ENCODE measurements at regions not wholly inside any gene's neighbourhood (a gene's known extent, or its start where the extent isn't known, plus 50 kb on each side); places are given as distances from the start of the nearest gene placed in this dataset.

DNA sequence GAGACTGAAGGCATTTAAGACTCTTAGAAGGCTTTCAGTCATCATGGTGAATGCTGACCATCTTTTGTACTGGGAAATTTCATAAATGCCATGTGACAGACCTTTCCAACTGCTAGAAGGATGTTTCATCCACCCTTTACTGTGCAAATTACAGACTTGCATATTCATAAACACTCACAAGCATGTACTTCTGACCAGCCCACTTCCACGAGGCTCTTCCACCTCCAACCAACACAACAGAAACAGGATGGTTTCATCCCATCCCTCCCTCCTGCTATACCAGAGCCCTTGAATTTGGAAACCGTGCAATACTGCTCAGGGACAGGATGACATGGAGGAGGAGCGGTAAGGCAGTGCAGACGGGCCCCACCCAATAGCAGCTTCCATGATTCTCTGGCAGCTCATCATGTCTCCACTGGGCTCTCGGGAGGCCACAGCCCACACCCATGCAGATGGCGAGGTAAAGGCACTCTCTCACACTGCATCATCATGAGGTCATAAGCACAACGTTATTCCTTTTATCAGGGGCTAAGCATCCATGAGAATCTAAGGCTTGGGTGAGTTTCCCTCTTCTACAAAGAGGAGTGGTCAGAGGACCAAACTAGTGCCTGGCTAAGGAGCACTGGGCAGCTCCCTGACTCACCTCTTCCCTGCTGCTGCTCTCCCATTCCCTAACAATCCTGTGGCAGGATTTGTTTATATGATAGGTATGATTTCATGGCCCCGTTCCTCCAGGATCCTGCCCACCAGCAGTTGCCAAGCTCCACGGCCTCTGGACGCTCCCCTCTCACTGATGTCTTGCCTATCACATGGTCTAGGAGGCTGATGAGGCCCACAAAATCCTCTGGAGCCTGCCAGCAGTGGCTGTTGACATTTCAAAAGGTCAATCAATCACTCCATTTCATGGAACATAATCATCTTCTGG, 94.4 kb upstream of the FSTL4 start:
- ATAC-seq (no peak), DNase-seq (no peak)

DNA sequence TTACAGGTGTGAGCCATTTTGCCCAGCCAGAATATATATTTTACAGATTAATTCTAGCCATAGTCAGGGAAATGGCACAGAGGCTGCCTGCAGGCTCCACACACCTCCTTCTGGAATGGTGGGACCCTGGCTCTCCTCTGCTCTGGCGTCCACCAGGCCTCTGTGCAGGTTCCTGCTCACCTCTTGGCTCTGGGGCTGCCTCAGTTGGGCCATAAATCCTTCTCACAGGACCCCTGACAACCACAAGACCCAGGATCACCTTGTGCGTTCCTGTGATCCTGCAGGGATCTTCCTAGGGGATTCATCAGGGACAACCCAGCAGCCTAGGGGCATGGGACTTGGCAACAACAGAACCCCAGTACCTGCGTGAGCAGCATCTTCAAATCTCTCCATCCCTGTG, 93.0 kb upstream of the FSTL4 start:
- intact Hi-C loops (cut with micrococcal nuclease): no loop called here
- DNase-seq: no peak
- ATAC-seq: no peak

More for the DNA sequence above, 94.4 kb upstream of the FSTL4 start:
- intact Hi-C loops (cut with micrococcal nuclease): no loop called here

DNA sequence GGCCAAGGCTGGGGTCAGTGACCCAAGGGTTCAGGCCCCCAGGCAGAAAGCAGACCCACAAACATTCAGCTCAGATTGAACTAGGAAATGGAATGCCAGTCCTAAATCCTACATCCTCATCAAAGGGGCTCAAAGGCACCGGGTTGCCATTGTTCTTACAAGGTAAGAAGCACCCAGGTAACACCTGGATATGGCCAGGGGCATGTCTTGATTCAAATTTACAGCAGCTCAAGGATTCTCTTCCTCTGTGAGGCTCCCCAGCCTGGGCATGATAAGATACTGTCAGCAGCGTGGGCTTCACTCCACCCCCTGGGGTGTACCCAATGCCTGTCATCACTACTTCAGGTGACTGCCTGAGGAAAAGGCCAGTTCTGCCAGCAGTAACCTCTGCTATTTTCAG, 92.1 kb upstream of the FSTL4 start:
- ATAC-seq: no peak
- DNase-seq: no peak
- intact Hi-C loops (cut with micrococcal nuclease): no loop called here

DNA sequence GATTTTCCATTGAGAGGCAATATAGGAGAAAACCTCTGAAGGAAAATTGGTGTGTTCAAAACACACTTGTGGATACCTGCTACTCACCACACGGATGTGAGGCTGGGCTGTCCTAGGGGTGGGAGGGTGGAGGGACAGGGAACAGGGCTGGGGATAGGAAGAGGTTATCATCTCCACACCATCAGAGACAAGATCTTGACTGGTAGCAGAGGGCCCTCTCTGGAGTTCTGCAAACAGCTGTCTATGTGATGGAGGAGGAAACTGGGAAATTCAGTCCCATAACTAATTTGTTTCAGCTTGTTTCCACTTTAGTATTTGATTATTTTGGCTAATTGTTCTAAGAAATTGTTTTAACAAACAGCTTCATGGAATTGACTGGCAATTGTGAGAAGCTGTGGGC, 91.6 kb upstream of the FSTL4 start:
- DNase-seq (no peak), ATAC-seq (no peak)
- intact Hi-C loops (cut with micrococcal nuclease): no loop called here

DNA sequence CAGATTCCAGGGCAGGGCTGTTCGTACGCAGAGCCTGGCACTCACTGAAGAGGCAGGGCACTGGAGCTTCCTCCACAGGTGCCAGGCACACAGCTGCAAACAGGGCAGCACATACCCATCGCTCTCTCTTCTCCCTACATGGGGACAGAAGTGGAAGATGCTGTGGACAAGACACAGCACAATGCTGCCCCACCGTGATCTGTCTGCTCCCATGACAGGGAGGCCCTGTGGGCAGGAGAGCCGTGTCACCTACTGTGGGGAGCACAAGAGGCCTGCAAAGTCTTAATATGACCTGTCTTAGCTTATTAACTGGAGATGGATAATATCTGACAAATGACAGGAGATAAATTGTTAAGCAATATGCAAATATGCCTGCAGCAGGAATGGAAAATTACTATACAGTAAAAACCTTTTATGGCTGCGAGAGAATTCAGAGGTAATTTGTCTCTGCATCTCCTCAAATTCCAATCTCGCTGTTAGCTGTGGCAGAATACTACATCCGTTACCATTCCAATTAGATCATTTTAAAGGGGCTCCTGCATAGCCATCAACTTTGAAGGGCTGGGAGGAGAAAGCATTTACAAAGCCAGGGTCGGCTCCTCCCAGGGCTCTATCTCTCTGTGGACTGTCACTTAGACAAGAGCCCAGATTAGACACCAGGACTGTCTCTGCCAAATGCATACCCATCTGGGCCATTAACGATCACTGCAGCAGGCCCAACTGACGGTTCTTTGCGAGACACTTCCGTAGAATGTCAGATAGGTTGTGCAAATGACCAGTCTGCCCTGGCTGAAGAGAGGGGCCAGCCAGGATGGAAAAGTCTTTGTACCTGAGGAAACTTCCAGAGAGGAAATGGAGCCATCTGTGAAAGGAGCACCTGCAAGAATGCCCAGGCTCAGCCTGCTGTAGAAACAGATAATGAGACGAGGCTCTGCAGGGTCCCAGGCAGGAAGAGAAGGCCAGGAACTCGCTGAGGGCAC, 90.7 kb upstream of the FSTL4 start:
- no peak for ATAC-seq
- no peak for DNase-seq
- intact Hi-C loops (cut with micrococcal nuclease): no loop called here

DNA sequence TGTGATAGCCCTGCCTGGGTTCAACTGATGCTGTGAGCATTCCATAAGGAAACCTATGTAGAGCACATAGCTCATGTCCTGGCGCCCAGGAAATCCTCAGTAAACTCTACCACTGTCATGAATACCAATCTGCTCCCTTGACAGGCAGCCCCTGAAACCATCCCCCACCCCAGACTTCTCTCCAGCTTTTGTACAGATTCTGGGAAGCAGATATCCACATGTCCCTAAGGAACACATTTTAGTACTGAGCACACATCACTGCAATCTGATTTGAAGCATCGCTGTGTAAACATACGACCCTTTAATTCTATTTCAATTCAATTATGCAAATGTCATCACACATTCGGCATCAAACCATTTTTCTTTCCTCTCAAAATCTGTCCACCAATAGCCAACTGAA, 89.5 kb upstream of the FSTL4 start:
- ATAC-seq (no peak), DNase-seq (no peak)
- intact Hi-C loops (cut with micrococcal nuclease): no loop called here

DNA sequence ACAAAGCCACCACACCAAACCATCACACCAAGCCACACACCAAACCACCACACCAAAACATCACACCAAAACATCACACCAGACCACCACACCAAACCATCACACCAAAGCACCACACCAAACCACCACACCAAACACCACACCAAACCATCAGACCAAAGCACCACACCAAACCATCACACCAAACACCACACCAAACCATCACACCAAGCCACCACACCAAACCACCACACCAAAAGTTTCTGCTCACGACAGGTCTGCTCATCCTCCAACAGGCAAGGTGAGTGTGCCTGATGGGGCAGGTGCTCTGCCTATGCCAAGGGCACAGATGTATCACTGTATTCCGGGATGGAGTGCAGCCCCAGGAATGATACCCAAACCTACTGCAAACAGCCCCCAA, 87.9 kb upstream of the FSTL4 start:
- no peak for ATAC-seq
- intact Hi-C loops (cut with micrococcal nuclease): no loop called here
- DNase-seq: no peak

DNA sequence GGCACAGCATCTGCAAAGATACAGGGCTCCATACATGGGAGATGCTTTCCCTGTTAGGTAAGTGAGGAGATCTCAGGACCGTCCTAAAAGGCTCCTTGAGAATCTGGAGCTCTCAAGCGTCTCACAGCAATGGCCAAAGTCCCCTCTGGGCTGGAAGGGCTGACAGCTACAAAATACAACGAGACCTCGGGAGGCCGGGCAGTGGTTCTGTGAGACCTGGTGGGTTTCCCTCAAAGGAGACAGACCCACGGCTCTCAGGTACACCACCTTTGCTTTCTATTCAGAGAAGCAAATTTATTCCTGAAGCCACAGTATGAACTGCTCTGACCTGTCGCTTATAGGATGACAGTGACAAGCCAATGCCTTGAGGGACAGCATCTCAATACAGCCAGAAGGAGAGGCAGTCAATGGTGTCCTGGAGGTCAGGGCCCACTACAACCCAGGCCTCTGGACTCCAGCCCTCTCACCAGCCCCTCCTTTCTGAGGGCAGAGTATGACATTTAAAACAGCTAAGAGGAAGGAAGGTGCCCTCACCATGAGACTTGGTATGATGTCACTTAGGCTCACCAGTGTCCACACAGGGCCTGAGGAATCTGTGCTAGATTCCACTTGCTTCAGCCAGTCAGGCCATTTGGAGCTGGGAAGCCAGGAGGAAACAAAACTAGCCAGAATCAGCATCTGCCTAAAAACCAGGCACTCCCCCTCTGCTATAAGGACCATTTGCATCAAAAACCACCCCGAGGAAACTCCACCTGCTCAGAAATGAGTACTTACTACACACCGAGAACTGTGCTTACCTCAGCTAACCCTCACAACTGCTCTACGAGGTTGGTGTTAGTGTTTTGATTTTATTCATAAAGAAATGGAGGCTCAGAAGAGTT, 86.5 kb upstream of the FSTL4 start:
- no peak for ATAC-seq
- no peak for DNase-seq
- intact Hi-C loops (cut with micrococcal nuclease): no loop called here

DNA sequence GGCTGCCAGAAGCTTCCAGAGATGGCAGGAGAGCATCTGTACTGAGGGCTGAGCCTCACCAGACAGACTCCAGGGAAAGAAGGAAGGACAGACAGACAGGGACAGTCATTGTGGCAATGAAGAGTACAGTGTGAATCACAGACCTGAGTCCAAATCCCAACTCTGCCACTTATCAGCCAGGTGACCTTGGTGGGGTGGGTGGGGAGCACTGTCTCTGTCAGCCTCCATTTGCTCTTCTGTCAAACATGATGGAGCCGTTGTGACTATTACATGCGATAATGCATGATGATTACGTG, 85.9 kb upstream of the FSTL4 start:
- no peak for DNase-seq
- intact Hi-C loops (cut with micrococcal nuclease): no loop called here
- no peak for ATAC-seq

DNA sequence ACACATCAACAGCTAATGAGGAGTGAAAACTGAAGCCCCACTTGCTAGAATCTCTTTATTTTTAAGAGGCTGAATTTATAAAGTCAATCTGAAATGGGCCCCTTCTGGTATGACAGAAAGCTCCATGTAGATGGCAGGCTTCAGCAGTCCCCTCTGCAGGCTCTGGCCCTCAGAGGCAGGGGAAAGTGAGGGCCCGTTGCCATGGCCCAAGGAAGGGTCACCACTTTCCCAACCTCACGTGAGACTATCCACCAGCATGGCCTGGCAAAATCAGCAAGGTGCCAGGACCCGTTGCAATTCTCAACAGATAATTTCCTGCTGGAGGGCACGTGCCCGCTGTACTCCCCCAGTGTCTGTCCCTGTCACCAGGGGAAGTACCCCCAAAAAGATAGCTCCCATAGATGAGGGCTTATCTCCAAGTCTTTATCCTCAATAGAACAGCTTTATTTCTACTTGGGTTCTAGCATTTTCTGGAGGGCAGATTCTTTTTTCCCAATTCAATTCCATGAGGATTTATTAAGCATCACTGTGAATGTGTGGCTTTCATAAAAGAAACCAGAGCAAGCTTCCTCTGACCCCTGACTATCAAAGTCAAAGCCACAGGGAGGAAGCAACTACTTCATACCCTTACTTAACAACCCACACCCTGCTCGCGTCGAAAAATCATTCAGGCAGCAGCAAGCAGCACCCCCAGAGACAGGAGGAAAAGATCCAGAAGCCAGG, 85.4 kb upstream of the FSTL4 start:
- intact Hi-C loops (cut with micrococcal nuclease): no loop called here
- DNase-seq (no peak), ATAC-seq (no peak)

DNA sequence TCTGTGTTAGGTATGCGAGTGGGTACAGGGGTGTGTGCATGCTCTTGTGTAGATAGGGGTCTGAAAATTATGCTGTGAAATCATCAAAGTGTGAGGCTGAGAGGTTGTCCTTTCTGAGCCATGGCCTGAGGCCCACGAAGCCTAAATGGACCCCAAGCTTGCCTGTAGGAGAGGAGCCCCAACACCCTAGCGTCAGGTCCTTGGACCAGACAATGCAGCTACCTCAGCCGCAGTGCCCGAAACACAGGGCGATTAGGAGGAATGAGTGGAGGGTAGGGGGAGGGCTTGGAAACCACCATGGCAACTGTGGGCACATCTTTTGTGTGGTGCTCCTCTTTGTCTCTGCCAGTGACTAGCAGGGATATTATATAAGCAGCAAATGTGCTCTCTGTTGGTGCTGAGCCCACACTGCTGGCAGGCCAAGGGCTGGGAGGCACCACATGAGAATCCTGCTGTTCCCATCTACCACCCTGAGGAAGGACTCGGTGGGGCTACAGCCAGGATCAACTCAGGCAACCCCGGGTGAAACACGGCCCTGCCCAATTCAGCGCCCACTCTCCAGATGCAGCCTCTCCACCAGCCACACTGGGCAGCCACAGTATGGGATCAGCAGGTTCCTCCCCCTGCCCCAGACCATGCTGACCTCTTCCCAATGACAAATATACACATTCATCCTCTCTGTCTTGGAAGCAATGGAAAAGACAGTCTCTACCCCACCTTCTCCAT, 84.6 kb upstream of the FSTL4 start:
- DNase-seq: no peak
- intact Hi-C loops (cut with micrococcal nuclease): no loop called here
- ATAC-seq: no peak

DNA sequence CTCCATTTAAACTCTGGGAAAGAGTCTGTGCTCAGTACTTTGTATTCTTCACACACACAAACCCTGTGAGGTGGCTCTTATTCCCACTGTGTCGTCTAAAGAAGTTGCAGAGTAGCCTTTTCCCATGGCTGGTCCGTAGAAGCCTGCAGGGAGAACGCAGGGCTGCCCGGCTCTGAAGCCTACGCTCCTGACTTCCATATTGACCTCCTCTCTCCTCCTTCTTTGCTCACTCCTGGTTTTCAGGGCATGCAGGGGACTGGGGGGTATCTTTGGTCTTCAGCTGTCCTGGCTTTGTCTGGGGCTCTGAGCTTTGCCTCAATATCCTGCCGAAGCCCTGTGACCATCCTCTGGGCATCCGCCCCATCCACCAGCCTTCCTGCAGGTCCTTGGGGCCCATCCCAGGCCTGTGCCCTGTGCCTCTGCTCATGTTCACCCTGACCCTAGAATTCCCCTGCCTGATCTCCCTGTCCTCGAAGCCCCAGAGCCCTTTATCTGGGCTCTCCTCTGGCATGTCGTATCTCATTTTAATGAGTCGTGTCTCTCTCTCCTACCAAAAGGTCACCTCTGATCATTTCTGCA, 83.8 kb upstream of the FSTL4 start:
- intact Hi-C loops (cut with micrococcal nuclease): no loop called here
- no peak for DNase-seq
- no peak for ATAC-seq

DNA sequence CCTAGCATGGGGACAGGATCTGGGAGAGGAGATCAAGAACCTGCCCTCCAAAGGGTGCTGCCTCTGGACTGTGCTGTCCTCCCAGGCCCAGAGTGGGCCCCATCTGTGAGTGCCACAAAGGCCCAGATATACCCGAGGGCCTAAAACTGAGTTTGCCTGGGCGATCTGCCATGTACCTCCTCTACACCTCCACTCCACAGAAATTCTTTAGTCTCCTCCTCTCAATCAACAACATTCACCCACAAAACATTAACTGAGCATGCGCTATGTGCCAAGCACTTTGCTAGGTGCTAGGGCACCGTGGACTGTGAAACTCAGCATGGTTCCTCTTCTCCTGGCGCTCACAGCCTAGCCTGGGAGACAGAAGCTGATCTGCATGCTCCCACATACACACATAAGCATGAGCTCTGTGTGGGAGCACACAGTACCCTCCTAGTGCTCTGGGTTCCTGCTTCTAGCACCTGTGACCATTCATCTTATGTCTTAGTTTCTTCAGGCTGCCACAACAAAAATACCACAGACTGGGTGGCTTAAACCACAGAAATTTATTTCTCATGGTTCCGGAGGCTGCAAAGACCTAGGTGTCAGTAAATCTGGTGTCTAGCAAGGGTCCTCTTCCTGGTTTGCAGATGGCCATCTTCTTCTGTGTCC, 82.0 kb upstream of the FSTL4 start:
- ATAC-seq (no peak), DNase-seq (no peak)
- intact Hi-C loops (cut with micrococcal nuclease): no loop called here

DNA sequence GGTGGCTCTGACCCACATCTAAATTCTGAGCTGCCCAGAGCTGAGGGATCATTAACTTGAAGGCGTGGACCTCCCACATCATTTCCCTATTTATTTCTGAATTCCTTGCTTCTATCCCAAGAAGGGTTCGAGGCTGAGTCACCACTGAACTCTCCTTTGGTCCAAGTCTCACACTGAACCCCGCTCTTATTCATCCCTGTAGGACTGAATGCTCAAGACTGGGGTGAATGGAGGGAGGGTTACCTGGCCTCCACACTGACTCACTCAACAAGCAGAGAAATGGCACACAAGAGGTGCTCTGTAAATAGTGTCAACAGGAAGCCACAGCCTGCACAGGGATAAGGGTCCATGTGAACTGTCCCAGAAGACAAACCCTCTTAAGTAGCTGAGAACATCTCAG, 79.1 kb upstream of the FSTL4 start:
- no peak for ATAC-seq
- no peak for DNase-seq
- intact Hi-C loops (cut with micrococcal nuclease): no loop called here

DNA sequence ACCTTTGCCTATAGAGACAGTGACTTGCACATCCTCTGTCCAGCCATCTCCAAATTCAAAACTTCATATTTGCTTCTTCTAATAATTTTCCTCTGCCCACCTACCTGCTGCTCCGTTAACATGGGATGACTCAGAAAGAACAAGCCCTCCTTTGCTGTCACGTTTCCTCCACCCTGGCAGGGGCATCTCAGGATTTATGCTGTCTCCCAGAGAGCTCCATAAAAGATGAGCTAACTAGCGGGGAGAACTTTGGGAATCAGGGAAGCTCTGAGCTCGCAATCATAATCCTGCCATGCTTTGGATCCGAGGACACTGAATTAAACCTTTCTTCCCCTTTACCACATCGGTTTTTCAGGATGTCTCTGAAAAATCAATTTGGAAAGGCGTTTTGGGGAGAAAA, 78.4 kb upstream of the FSTL4 start:
- ATAC-seq (no peak), DNase-seq (no peak)
- intact Hi-C loops (cut with micrococcal nuclease): no loop called here

DNA sequence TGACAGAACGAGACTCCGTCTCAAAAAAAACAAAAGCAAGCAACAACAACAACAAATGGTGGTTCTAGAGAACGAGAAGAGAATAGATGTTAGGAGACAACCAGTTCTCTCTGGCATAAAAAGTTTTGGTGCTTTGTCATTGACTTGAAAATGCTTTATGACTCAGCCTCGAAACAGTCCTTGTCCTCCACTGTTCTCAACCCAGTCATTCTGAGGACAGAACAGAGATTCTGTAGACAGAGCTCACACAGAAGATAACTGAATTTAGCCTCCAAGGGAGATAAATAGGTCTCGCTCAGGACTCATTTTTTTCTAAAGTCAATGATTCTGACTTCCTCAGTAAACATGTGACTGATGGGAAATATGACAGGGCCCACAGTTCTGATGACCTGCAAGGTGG, 76.0 kb upstream of the FSTL4 start:
- DNase-seq: no peak
- no peak for ATAC-seq
- intact Hi-C loops (cut with micrococcal nuclease): no loop called here

DNA sequence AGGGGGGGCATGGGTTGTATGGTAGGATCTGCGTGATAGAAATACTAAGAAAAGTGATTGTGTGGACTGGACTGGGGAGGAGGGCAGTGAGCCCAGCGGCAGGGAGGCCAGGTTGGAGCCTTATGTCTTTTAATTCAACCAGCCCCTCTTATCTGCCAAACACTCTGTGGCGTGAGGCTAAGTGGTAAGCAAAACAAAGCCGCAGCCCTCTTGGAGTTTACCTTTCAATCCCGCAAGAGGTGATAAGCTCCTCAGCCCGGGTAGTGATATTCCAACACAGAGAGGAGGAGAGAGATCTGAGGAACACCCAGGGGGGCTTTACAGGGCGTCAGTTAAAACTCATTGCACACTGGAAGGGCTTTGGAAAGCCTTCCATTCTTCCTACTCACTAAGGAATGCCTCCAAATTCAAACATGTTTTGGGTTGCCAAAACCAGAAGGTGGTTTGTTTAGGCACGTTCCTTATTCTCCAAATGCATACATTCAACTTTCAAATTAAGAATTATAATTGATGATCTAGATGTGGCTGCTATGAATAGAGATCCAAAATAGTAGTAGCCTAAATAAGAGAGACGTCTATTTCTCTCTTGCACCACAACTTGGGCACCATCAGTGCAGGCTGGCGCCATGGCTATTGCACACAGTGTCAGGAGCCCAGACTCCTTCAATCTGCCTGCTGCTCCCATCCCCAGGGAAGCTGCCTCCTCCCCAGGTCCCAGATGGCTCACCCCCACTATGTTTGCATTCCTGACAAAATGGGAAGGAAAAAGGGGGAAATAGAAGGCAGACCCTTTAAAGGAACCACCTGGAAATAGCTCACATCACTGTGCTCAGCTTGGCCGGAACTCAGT, 75.1 kb upstream of the FSTL4 start:
- DNase-seq (no peak), ATAC-seq (no peak)
- intact Hi-C loops (cut with micrococcal nuclease): no loop called here

All from left ventricle myocardium superior (tissue), 1 donor.